Esophagus squamous epithelium (tissue), 4 donors: ENCODE measurements at regions not wholly inside any gene's neighbourhood (a gene's known extent, or its start where the extent isn't known, plus 50 kb on each side); places are given as distances from the start of the nearest gene placed in this dataset.

Experiments used
- CTCF ChIP-seq, 6 experiments: fragments of 450-650 bp in 4 of 6; fragments of 200-600 bp in 2 of 6; sonication (generic) in 2 of 6; IDR thresholded peaks; one replicate each; pipeline ENCODE4 v1.5.1; 2016 to 2019; ENCODE audit warnings: antibody characterized with exemption in 6 of 6, mild to moderate bottlenecking in 4 of 6, moderate library complexity in 4 of 6
- POLR2A ChIP-seq, 4 donors: fragments of 450-650 bp; IDR thresholded peaks; one replicate each; pipeline ENCODE4 v1.6.1; 2017; ENCODE audit warnings: antibody characterized with exemption in 4 of 4, mild to moderate bottlenecking in 4 of 4, moderate library complexity in 3 of 4

- no peak for TF ChIP-seq CTCF (IDR thresholded peaks at IDR 0.05)
- no peak for TF ChIP-seq POLR2A (IDR thresholded peaks at IDR 0.05)
Observed at GRCh38 chr4:116099596-116099995, 985.8 kb downstream of the TRAM1L1 start.
